PFSK-1 (cell line): ENCODE measurements at regions not wholly inside any gene's neighbourhood (a gene's known extent, or its start where the extent isn't known, plus 50 kb on each side); places are given as distances from the start of the nearest gene placed in this dataset.

Source experiments
- POLR2AphosphoS5 ChIP-seq: IDR thresholded peaks from 2 replicates; pipeline ENCODE4 v1.6.1; 2012; ENCODE audit warnings: low read depth, mild to moderate bottlenecking, control low read depth, low read length, moderate library complexity
- SIN3A ChIP-seq: IDR thresholded peaks from 2 replicates; pipeline ENCODE4 v1.6.1; 2012; ENCODE audit warnings: mild to moderate bottlenecking, low read length, moderate library complexity, borderline replicate concordance; ENCODE audit not compliant: insufficient read depth

DNA sequence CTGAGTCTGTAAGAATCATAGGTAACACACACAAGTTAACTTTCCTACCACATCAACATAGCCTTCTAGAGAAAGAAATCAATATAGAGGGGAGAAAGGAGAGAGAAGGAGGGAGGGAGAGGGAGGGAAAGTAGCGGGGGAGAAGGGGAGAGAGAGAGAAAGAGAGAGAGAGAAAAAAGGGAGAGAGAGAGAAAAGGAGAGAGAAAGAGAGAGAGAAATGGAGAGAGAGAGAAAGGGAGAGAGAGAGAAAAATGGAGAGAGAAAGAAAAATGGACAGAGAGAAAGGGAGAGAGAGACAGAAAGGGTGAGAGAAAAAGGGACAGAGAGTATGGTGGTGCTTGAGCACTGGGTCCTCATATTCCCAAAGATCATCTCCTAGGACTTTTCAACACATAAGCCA is 591.7 kb downstream of the ZEB2 start:
- TF ChIP-seq SIN3A (no peak), POLR2AphosphoS5 (no peak)
